ENCODE measurements at regions not wholly inside any gene's neighbourhood (a gene's known extent, or its start where the extent isn't known, plus 50 kb on each side); places are given as distances from the start of the nearest gene placed in this dataset.

- no peaks in the 10 kb centered on the region for H3K27me3 ChIP-seq (ENCODE audit: control insufficient read depth, insufficient read depth, low read length)
Observed at GRCh38 chr16:60586493-60586892, 1449.7 kb downstream of the CDH8 start.

GRCh38 chr16:60582528-60582927 is 1453.7 kb downstream of the CDH8 start:
- H3K36me3 ChIP-seq (ENCODE audit: control insufficient read depth in 2 of 3, insufficient read depth in 3 of 3, low read length in 3 of 3), result no peaks in the 10 kb centered on the region
- H3K27me3 ChIP-seq (ENCODE audit: control insufficient read depth, insufficient read depth, low read length), result no peaks in the 10 kb centered on the region
- no peak overlapping the region for H3K27ac ChIP-seq (ENCODE audit: low read depth in 2 of 2, low read length in 2 of 2)
- intact Hi-C loops (cut with DNase I), result no loop called here
- no peak overlapping the region for H3K4me3 ChIP-seq (ENCODE audit: low read length in 3 of 3)
- DNase-seq, result no peak
- no peaks in the 10 kb centered on the region for H3K4me1 ChIP-seq (ENCODE audit: control insufficient read depth in 2 of 3, insufficient read depth in 2 of 3, low read depth in 1 of 3, low read length in 3 of 3)
- H3K9me3 ChIP-seq (ENCODE audit: control insufficient read depth in 2 of 3, insufficient read depth in 1 of 3, low read length in 3 of 3), result no peaks in the 10 kb centered on the region
- no peak overlapping the region for H3K9ac ChIP-seq (ENCODE audit: low read length in 3 of 3)
- FAIRE-seq, result no peak
- no peak for TF ChIP-seq CTCF (IDR thresholded peaks at IDR 0.05; ENCODE audit: borderline replicate concordance, extremely low read depth, insufficient read depth)

More at GRCh38 chr16:60586493-60586892, 1449.7 kb downstream of the CDH8 start:
- FAIRE-seq (no peak), DNase-seq (no peak)
- no peak overlapping the region for H3K9ac ChIP-seq (ENCODE audit: low read length in 3 of 3)
- no peaks in the 10 kb centered on the region for H3K36me3 ChIP-seq (ENCODE audit: control insufficient read depth in 2 of 3, insufficient read depth in 3 of 3, low read length in 3 of 3)
- TF ChIP-seq CTCF (IDR thresholded peaks at IDR 0.05; ENCODE audit: borderline replicate concordance, extremely low read depth, insufficient read depth), result no peak
- no peak overlapping the region for H3K27ac ChIP-seq (ENCODE audit: low read depth in 2 of 2, low read length in 2 of 2)
- H3K9me3 ChIP-seq (ENCODE audit: control insufficient read depth in 2 of 3, insufficient read depth in 1 of 3, low read length in 3 of 3), result no peaks in the 10 kb centered on the region
- intact Hi-C loops (cut with DNase I), result no loop called here
- H3K4me1 ChIP-seq (ENCODE audit: control insufficient read depth in 2 of 3, insufficient read depth in 2 of 3, low read depth in 1 of 3, low read length in 3 of 3), result no peaks in the 10 kb centered on the region
- H3K4me3 ChIP-seq (ENCODE audit: low read length in 3 of 3), result no peak overlapping the region

- intact Hi-C loops (cut with DNase I), result no loop called here
- H3K27me3 ChIP-seq (ENCODE audit: control insufficient read depth, insufficient read depth, low read length), result no peaks in the 10 kb centered on the region
- no peak overlapping the region for H3K9ac ChIP-seq (ENCODE audit: low read length in 3 of 3)
- no peak overlapping the region for H3K4me3 ChIP-seq (ENCODE audit: low read length in 3 of 3)
- H3K36me3 ChIP-seq (ENCODE audit: control insufficient read depth in 2 of 3, insufficient read depth in 3 of 3, low read length in 3 of 3), result no peaks in the 10 kb centered on the region
- FAIRE-seq (no peak), DNase-seq (no peak)
- no peaks in the 10 kb centered on the region for H3K4me1 ChIP-seq (ENCODE audit: control insufficient read depth in 2 of 3, insufficient read depth in 2 of 3, low read depth in 1 of 3, low read length in 3 of 3)
- H3K27ac ChIP-seq (ENCODE audit: low read depth in 2 of 2, low read length in 2 of 2), result no peak overlapping the region
- H3K9me3 ChIP-seq (ENCODE audit: control insufficient read depth in 2 of 3, insufficient read depth in 1 of 3, low read length in 3 of 3), result no peaks in the 10 kb centered on the region
- TF ChIP-seq CTCF (IDR thresholded peaks at IDR 0.05; ENCODE audit: borderline replicate concordance, extremely low read depth, insufficient read depth), result no peak
Observed at GRCh38 chr16:60566901-60567300, 1469.3 kb downstream of the CDH8 start.

GRCh38 chr16:60564588-60564987 is 1471.7 kb downstream of the CDH8 start:
- Histone ChIP-seq H3K9me3 (ENCODE audit: control insufficient read depth in 2 of 3, insufficient read depth in 1 of 3, low read length in 3 of 3) (no peaks in the 10 kb centered on the region), H3K27ac (ENCODE audit: low read depth in 2 of 2, low read length in 2 of 2) (no peak overlapping the region), H3K9ac (ENCODE audit: low read length in 3 of 3) (no peak overlapping the region), H3K27me3 (ENCODE audit: control insufficient read depth, insufficient read depth, low read length) (no peaks in the 10 kb centered on the region), H3K4me3 (ENCODE audit: low read length in 3 of 3) (no peak overlapping the region), H3K4me1 (ENCODE audit: control insufficient read depth in 2 of 3, insufficient read depth in 2 of 3, low read depth in 1 of 3, low read length in 3 of 3) (no peaks in the 10 kb centered on the region), H3K36me3 (ENCODE audit: control insufficient read depth in 2 of 3, insufficient read depth in 3 of 3, low read length in 3 of 3) (no peaks in the 10 kb centered on the region)
- no peak for TF ChIP-seq CTCF (IDR thresholded peaks at IDR 0.05; ENCODE audit: borderline replicate concordance, extremely low read depth, insufficient read depth)
- FAIRE-seq, result no peak
- intact Hi-C loops (cut with DNase I), result no loop called here
- DNase-seq, result no peak

All from kidney (tissue), 13 donors.